ENCODE measurements at regions not wholly inside any gene's neighbourhood (a gene's known extent, or its start where the extent isn't known, plus 50 kb on each side); places are given as distances from the start of the nearest gene placed in this dataset.

DNA sequence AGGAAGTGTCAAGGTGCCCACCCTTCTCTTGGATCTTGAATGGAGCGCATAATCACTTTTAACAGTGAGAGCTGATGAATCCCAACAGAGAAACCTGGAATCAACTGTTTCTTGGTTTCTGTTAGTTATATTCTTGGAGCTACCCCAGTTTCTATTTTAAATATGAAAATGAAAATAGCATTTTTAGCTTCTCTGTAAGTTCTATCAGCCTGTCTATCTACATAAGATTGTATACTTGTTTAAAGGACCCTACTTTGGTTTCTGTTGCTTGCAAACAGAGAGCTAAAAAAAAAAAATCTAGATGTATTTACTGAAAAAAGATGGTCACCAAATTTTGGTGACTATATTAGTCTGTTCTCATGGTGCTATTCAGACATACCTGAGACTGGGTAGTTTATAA is 670.0 kb downstream of the NCAM2 start:
- TF ChIP-seq ZNF274 (IDR thresholded peaks at IDR 0.05; ENCODE audit: low read depth, low read length), result no peak
- no peak for TF ChIP-seq SUZ12 (IDR thresholded peaks at IDR 0.05; ENCODE audit: extremely low read depth, insufficient read depth, insufficient read length)

All from NT2/D1 (cell line).